Islet of Langerhans (tissue), 1 donor: ENCODE measurements at regions not wholly inside any gene's neighbourhood (a gene's known extent, or its start where the extent isn't known, plus 50 kb on each side); places are given as distances from the start of the nearest gene placed in this dataset.

Source experiments
- FAIRE-seq: peaks from one replicate; lab custom pipeline; 2011; peaks lifted over from hg19 to GRCh38; lab: Jason Lieb, UNC

DNA sequence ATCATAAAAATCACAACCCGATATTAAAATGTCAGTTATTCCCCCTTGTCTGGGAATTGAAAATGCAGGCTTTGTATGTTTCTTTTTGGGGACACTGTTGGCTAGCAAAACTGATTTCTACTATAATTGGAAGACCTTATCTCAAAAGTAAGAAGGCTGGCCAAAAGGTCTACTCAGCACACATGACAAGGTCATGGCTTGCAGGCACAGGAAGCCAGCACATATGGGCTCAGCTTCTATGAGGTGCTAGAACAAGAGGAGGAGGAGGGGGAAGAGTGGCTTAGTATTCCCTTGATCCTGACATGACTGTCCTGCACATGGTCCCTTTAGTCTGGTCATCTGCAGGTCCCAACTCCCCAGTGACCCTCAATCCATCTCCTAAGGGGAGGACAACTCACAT lies 681.2 kb downstream of the SQOR start:
- FAIRE-seq: no peak

DNA sequence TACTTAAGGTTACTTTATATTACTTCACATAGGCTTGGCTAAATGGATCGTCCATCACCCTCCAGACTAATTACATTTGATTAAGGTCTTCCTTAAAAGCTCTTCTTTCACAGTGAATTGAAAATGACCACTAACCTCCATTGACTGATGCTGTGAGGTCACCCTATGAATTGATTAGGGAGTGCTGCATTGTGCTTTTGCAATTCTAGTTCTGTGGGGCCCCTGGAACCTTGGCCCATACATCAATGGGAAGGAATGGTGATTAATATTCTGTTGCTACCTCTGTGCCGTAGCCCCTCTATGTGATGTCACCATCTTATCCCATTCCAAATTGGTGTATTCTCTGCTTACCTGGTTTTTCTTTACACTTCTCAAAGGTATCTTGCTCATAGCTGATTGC lies 682.2 kb downstream of the SQOR start:
- no peak for FAIRE-seq

DNA sequence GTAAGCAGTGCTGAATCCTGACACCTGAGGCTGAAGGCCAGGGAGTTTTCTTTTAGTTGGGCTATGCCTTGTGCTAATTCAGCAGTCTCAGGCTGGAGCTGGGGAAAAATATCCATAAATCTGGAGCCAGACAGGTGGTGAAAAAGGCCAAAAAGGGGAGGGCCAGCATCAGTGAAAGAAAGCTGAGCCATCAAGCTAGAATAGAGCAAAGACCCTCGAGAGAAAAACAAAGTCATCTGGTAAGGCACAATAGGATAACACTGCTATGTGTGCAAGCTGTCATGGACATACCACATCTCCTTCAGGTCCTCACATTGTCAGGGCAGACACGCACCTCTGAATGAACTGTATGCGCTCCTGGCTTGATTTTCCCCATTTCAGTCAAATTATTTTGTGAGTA lies 687.9 kb downstream of the SQOR start:
- no peak for FAIRE-seq

DNA sequence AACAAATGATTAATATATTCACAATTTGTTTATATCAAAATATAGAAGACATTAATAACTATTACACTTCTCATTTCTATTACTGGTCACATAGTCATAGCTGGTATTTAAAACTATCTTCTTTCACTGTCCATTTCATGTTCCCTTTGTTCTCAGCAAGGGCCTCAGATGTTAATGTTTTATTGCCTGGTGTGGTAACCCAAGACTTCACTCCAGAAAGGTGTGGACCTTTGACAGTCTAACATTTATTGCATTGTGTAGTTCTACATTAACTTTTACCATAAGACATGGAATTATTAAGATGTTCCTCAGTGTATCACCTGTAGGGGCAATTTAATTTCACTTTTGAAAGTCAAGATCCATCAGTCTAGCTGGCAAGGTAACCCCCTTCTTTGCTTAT lies 691.3 kb downstream of the SQOR start:
- FAIRE-seq: no peak

DNA sequence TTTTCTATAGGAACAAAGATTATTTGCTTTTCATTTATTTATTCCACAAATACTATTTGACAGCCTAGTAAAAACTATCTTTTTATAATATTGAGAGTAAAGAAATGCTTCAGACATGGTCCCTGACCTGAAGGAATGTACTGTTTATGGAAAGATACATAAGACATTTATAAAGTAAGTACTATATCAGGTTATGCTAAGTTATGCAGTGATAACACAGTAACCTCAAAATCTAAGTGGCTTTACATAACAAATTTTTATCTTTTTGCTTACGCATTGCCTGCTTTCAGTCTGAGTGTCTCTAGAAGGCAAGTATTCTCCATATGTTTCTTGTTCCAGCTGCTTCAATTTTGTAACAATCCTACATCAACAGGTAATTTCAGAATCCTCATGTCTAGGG lies 694.0 kb downstream of the SQOR start:
- FAIRE-seq: no peak

DNA sequence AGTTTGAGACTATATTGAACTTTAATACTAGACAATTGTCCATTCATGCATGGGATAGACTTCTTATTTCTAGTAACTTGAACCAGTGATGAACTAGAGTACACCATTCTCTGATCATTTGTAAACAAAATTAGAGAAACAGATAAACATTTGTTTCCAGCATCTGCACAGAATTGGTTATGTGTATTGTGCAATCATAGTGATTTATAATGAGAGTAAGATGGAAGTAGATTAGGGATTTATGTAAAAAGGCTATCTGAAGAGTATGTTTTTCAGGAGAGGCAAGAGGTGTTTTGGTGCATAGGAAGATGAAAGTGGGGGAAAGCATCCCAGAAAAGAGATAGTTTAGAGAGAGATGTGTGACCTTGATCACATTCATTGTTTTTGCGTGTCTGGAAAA lies 695.0 kb downstream of the SQOR start:
- no peak for FAIRE-seq

DNA sequence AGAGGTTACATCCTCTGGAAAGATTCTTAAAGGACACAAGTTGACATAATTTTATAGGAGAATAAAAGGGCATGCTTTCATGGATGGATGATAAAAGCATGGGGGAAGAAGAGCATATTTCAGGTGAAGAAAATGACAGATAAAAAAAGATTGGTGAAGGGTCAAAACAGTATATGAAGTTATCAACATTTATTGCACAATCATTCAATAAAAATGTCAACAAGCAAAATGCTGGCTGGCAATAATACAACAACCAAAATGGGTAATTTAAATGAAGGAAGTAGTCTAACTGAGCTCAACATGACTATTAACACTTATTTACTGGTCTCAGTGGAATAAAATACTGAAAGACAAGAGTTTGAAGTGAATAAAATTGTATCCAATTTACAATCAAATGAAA lies 696.7 kb downstream of the SQOR start:
- no peak for FAIRE-seq

DNA sequence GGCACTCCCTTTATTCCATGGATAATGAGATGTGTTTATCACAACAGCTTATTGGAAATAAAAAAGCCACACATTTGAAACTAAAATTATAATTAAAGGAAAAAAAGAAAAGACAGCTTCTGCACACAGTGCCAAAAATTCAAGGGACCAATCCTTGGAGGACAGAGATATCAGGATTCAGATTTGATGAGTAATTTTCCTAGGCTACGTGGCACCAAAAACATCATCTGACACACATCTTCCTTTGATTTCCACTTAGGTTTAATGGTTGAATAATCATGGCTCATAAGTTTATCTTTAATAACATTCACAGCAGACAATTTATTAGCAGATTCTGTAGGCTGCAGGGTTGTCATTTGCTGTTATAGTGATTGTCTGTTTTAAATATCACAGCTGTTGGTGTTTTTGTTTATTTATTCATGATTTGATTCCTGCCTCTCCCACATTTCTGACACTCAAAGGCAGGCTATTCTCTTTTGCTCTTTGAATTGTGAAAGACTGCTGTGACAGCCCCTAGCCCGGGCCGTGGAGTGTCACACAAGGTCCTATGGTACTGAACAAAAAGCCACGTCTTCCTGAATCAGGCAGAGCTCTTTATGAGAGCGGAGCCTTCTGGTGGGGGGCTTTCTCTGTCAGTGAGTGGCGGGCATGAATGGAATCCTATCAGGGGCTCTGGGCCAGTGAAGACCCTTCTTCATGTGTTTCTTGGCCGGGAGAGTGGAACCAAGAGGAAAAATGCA lies 708.5 kb downstream of the SQOR start:
- no peak for FAIRE-seq

DNA sequence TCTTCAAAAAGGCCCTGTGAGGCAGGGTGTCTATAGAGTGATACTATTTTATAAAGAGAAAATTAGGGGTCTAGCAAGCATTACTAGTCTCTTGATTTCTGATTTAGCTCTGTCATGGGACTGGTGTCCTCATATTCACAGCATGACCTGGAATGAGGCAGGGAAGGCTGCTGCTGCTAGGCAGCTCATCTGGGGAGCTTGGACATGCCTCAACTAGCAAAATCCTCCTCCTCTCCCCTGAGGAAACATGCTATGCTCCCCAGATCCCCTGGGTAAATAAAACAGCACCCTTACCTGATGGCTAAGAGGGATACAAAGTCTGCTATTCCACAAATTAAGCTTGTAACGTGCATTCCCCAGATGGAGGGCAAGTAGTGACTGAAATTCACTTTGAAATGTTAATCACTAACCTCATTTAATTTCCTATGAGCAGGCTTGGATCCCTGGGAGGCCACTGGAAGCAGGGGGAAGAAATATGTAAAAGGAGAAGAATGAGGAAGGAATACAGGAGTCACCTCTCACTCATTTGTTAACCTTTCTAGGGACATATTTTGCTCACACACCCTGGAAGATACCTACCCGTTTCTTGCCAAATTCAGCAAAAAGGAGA lies 709.4 kb downstream of the SQOR start:
- FAIRE-seq: no peak

DNA sequence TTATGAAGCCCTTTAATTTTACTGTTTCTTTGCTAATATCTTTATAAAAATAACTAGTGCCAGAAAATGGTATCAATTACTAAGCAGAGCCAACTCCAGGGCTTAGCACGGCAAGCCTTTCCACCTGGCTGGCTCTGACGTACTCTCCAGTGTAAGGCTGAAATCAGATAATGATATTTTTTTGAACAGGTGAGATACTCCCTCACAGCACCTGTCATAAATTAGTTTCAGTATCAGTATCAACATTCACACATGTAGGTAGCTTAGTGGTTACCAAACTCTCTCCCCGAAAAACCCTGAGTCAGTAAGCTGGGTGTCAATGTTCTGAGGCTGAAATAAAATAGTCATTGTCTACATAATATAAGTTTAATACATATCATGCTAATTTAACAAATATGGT lies 710.1 kb downstream of the SQOR start:
- no peak for FAIRE-seq

DNA sequence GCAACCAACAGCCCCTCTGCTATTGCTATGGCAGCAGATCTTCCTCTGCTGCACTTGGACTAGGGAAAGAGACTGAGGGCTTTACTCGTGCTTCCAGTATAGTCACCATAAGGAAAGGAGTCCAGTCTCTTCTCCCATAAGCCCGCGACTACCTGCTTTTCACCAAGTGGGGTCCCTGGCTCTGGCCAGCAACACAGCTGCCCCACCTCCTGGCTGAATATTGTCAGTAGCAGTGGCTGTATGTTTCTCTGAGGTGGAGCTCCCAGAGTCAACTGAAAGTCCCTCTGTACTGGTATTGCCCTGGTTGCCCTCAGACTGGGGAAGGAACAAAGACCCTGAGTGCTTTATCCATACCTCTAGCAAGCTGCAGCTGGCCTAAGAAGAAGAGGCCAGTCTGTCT lies 719.6 kb downstream of the SQOR start:
- FAIRE-seq: no peak

DNA sequence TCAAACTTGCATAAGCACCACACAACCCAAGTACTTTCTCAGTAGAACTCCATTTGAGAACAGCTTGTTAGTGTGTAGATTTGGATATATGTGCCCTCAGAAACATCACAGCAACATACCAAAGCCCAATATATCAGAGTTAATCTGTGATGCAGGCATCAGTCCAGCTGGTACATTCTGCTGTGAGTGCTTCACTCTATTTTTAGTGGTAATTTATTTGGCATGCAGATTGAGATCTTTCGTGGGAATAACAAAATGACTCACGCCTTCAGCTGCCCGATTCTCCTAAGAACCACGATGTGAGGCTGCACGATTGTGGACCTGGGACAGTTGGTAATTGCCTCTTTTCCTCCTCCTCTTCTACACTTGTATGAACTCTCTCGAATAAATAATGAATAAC lies 730.7 kb downstream of the SQOR start:
- FAIRE-seq: no peak

DNA sequence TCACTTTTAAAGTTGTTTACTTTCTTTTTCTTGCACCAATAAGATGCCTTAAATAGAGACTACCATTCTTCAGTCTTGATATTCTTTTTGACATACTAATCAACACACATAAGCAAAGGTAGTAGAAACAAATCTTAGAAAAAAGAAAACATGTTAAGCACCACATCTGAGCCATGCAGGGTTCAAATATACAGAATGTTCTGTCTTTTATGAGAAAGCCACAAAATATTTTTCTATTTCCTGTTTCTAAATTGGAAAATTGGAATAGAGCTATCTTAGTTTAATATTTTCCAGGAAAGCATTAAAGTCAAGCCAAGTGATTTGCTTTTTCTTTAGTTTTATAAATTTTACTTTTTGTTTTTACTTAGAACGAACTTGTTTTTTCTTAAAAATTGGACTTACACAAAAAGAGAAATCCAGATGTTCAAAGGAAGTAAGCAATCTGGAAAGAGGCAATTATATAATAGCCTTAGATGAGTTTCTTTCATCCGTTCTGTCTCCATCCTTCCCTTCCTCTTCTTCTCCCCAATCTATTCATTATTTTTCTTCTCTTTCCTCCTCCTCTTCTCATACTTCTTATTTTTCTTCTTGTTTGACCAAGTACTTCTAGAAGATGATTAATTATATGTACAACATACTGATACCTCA lies 731.7 kb downstream of the SQOR start:
- FAIRE-seq: no peak

DNA sequence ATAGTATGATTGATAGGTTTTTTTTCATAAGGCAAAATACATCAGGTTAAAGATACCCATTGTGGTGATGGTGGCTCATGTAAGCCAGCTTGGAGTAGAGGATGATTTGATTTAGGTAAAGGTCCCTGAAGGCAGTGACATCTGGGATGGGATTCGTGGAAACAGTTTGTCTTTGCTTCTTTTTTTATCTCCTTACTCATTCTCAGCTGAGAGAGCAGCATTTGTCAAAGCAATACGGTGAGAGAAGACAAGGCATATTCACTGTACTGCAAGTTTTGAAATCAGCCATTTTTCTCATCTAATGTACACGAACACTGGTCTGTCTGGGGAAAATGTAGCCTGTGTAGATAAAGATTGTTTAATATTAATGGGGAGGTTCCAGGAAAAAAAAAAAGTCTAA lies 749.1 kb downstream of the SQOR start:
- no peak for FAIRE-seq

DNA sequence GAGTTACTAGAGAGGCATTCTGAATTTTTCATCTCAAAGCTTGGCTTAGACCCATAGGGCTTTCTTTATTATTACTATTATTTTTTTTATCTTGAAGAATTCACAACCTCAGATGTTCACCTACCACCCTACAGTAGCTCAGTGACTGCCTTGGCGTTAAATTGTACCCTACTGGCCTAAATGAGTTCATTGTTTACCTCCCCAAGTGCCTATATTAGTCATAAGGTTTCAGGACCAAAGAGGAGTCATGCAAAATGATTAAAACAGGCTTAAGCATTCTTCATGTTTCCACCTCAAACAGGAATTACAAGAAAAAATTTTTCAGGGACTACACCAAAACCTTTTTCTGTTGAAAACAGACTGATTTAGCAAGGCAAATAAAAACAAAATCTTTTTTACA lies 751.5 kb downstream of the SQOR start:
- no peak for FAIRE-seq

DNA sequence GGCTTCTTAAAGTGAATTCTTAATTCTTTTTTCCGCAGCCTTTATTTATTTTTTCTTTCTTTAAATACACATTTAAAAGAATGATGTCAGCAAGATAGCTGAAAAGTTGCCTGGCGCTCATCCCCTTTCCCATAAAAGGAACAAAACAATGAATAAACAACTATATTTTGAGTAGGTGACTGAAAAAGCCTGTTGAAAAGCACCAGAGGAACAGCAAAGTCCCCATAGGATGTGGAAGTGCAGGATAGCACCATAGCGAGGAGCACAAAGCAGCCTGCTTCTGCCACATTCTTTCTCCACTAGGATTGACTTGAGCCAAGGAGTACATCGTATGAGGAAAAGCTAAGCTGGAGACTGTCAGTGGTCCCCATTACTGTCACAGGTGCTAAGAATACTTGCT lies 754.9 kb downstream of the SQOR start:
- FAIRE-seq: no peak

DNA sequence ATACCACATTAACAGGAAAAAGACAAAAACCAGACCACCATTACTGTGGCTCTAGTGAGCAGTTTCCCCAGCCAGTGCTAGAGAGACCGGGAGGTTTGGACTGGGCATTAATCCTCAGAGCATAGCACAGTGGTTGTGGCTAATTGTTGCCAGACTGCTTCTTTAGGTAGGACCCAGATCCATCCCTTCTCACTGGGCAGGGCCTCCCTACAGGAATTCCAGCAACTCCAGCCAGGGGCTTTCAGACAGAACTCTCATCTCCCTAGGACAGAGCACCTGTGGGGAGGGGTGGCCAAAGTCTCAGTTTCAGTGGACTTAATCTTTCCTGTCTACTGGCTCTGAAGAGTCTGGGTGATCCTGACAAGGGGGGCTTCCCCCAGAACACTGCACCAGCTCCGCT lies 759.6 kb downstream of the SQOR start:
- FAIRE-seq: no peak

DNA sequence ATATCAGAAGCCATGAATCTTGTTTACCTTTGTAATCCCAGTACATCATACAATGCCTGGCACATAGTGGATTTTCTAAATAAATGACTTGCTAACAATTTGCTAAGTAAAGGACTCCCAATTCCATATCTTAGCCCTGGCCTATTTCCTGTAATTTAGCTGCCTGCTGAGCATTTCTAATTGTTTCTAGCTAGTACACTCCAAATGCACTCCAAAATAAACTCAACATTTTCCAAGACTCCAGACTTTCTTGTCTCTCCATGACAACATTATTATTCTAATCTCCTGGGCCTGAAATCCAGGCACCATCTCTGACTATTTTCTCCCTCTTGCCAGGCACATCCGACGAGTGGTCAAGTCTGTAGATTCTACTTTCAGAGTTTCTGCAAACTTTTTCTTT lies 773.5 kb downstream of the SQOR start:
- no peak for FAIRE-seq

DNA sequence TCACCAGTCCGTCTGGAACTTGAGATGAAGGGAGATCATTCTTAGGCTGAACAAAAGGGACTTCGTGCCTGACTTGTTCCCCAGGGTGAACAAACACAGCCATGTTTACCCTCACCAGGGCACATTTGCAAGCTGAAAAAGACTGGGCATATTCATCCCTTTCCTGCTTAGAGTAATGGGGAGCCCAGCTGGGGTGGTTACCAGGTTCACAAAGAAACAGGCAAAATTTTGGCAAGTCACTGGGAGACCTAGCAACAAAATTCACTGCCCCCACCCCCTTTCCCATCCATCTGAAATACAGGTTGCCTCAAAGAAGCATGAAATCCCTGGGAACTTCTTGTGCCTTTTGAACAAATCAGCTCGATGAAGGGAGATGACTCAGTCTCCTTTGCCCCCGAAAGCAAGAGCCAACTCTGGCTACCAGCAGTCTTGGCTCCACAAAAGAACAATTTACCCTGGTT lies 775.0 kb downstream of the SQOR start:
- FAIRE-seq: no peak

DNA sequence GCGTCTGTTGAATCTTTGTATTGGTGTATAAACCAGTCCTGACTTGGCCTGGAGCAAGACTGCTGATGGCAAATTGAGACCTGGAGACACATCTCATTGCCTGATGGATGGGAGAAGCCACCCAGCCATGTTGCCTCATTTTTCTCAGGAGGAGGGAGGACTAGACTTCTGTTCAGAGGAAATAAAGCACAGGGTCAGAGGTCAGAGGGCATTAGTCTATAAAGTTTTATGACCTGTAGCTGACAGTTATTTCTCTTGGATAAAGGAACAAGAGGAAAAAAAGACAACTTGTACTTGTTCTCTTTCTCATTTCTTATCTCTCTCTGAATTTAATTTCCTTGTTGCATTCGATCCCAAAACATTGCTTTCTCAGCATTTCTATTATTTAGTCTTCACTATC lies 775.9 kb downstream of the SQOR start:
- no peak for FAIRE-seq

DNA sequence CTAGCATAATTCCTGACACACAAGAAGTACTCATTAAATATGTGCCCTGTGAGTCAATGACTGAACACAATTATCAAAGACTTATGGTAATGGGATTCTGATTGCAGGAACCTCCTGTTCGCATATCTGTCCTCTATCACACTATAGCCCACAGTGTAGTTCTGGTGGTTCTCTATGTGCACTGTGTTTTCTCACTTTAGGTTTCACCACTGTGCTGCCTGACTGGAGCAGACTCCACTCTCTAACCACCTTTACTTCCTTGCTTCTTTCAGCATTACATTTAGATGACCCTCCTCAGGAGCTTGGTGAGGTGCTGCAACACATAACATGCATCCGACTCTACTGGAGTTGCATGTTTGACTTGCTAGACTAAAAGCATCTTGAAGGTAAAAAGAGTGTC lies 777.1 kb downstream of the SQOR start:
- FAIRE-seq: no peak

DNA sequence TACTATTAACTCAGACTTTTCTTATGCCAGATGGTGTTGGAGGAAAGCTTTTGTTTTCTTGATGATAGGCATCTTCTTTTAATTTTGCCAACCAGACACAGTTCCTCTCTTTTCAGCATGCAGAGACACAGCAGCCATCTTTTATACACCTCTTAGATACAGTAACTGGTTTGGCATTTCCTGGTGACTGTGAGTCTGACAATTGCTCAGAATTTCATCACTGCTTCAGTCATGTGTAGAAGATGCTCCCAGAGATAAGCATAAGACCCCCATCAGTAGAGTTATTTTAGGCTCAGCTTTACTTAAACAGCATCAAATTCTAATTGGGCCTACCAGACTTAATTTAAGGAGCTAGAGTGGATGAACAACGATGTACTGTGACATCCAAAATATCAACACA lies 779.0 kb downstream of the SQOR start:
- FAIRE-seq: no peak

DNA sequence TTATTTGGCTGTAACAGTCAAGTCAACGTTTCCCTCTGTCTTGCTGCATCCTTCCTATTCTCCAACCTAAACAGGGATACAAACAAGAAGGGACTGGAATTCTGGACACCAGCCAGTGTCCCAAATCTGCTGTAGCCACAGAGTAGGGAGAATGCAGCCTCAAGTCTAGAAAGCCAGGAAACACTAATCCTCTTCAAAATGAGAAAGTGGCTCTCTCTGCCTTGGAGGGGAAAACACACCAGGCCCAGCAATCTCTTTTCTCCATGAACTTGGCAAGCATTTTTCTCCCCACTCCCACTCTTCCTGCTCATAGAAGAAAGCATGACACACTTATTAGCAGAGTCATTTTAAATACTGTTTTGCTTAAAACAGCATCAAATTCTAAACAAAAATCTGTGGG lies 781.7 kb downstream of the SQOR start:
- no peak for FAIRE-seq

DNA sequence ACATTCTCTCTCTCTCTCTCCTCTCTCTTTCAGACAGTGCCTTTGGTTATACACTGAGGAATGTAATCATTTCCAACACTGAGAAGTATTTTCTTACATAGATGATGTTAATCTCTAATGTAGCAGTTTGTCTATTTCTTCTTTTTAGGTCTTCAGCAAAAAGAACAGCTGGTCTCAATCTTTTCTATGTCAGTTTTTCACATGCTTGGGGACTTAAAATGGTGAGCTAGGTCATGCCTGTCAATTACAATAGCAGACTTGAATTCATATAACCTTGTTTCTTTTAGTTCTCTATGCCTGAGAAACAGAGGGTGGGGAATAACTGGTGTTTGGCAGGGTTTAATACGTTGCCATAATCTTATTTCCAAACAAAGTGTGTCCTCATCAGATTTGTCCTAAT lies 786.2 kb downstream of the SQOR start:
- no peak for FAIRE-seq
